Peyer's patch (tissue), 4 donors: ENCODE measurements at regions not wholly inside any gene's neighbourhood (a gene's known extent, or its start where the extent isn't known, plus 50 kb on each side); places are given as distances from the start of the nearest gene placed in this dataset.

Experiments used
- POLR2A ChIP-seq, 2 donors: fragments of 450-650 bp; IDR thresholded peaks; one replicate each; pipeline ENCODE4 v1.5.1; 2017; ENCODE audit warnings: antibody characterized with exemption in 2 of 2, mild to moderate bottlenecking in 2 of 2, moderate library complexity in 2 of 2
- TF ChIP-seq, protein P1 (sequence below), 6 experiments: fragments of 450-650 bp in 4 of 6; fragments of 200-600 bp in 2 of 6; sonication (generic) in 1 of 6; IDR thresholded peaks; one replicate each; pipeline ENCODE4 v1.5.1; 2017 to 2019; ENCODE audit warnings: antibody characterized with exemption in 6 of 6, mild to moderate bottlenecking in 3 of 6, moderate library complexity in 1 of 6

DNA sequence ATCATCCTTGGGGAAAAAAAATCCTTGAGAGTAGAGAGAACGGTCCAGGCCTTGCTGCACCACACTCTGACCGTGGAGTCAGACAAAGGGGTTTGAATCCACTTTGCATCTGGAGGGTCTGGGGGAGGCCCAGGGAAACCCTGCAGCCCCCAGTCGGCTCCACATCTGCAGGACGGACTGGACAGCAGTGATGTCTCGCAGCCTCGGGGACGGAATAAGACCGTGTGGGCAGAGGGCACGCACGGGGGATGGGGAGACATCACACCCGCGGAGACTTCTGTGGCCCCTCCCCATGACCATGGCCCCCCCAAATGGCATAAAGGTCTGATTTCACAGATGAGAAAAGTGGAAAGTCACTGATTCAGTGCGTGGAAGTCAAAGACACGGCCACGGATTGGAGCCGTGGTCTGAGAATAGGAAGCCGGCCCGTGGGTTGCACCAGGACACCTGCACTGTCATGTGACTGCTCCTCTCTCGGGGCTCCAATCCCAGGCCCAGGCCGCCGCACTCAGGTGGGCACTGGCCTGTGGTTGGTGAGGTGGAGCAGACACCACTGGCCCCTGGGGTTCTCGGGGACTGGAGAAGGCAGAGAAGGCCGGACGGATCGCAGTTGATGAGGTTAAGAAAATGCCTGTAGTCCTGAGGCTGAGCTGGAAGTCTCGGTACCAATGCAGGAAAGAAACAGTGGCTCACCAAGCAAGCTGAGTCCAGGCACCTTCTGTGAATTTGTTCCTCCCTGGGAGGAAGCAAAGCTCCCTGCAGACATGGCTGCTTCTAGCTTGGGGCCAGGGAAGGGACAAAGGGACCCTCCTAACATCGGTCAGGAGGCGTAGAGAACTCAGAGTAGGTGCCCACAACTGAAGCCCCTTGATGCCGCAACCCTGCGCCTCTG, 61.8 kb downstream of the RTP5 start:
- TF ChIP-seq, protein P1, sequence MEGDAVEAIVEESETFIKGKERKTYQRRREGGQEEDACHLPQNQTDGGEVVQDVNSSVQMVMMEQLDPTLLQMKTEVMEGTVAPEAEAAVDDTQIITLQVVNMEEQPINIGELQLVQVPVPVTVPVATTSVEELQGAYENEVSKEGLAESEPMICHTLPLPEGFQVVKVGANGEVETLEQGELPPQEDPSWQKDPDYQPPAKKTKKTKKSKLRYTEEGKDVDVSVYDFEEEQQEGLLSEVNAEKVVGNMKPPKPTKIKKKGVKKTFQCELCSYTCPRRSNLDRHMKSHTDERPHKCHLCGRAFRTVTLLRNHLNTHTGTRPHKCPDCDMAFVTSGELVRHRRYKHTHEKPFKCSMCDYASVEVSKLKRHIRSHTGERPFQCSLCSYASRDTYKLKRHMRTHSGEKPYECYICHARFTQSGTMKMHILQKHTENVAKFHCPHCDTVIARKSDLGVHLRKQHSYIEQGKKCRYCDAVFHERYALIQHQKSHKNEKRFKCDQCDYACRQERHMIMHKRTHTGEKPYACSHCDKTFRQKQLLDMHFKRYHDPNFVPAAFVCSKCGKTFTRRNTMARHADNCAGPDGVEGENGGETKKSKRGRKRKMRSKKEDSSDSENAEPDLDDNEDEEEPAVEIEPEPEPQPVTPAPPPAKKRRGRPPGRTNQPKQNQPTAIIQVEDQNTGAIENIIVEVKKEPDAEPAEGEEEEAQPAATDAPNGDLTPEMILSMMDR (IDR thresholded peaks at IDR 0.05), result no peak
- TF ChIP-seq POLR2A (IDR thresholded peaks at IDR 0.05), result no peak
